ENCODE measurements at regions not wholly inside any gene's neighbourhood (a gene's known extent, or its start where the extent isn't known, plus 50 kb on each side); places are given as distances from the start of the nearest gene placed in this dataset.

- intact Hi-C loops (cut with DNase I, micrococcal nuclease), result no loop called here
- no peaks in the 10 kb centered on the region for H3K27me3 Mint-ChIP-seq
- ATAC-seq (no peak), DNase-seq (no peak)
- peaks cover 4% of the 10 kb centered on the region for H3K9me3 Mint-ChIP-seq (ENCODE audit: low read depth)
- ChIA-PET CTCF (no interaction called here), POLR2A (no interaction called here)
- no peaks in the 10 kb centered on the region for H3K4me1 Mint-ChIP-seq
- H3K4me3 Mint-ChIP-seq, result no peak overlapping the region
- no peak overlapping the region for H3K27ac Mint-ChIP-seq
- no peaks in the 10 kb centered on the region for H3K36me3 Mint-ChIP-seq (ENCODE audit: low read depth)
Measured at GRCh38 chr10:3406556-3406955, 234.0 kb upstream of the PITRM1 start.

GRCh38 chr10:3404381-3404780, 231.8 kb upstream of the PITRM1 start:
- no peak for DNase-seq
- no peaks in the 10 kb centered on the region for H3K4me1 Mint-ChIP-seq
- no peaks in the 10 kb centered on the region for H3K36me3 Mint-ChIP-seq (ENCODE audit: low read depth)
- no peak overlapping the region for H3K4me3 Mint-ChIP-seq
- intact Hi-C loops (cut with DNase I, micrococcal nuclease), result no loop called here
- H3K27me3 Mint-ChIP-seq, result no peaks in the 10 kb centered on the region
- CTCF ChIA-PET, result no interaction called here
- POLR2A ChIA-PET, result interaction anchor here (0.5 kb wide), 1 partner anchor 23 kb away, joined by 4 read pairs; no protein-coding TSS in a partner anchor
- H3K27ac Mint-ChIP-seq, result no peak overlapping the region
- no peak for ATAC-seq
- H3K9me3 Mint-ChIP-seq (ENCODE audit: low read depth), result no peaks in the 10 kb centered on the region

GRCh38 chr10:3402187-3402751, 229.7 kb upstream of the PITRM1 start:
- intact Hi-C loops (cut with DNase I, micrococcal nuclease), result no loop called here
- POLR2A ChIA-PET, result no interaction called here
- Mint-ChIP-seq H3K4me3 (no peak overlapping the region), H3K4me1 (no peaks in the 10 kb centered on the region), H3K27ac (no peak overlapping the region), H3K36me3 (ENCODE audit: low read depth) (no peaks in the 10 kb centered on the region), H3K27me3 (peaks cover 5% of the 10 kb centered on the region), H3K9me3 (ENCODE audit: low read depth) (no peaks in the 10 kb centered on the region)
- CTCF ChIA-PET, result interaction anchor here (1.5 kb wide), 1 partner anchor 1414 kb away, joined by 5 read pairs; no protein-coding TSS in a partner anchor
- no peak for ATAC-seq
- DNase-seq, result no peak

- no peak overlapping the region for H3K27ac Mint-ChIP-seq
- ATAC-seq, result no peak
- ChIA-PET CTCF (interaction anchor here (1.5 kb wide), 1 partner anchor 1415 kb away, joined by 5 read pairs; no protein-coding TSS in a partner anchor), POLR2A (no interaction called here)
- DNase-seq, result no peak
- no peaks in the 10 kb centered on the region for H3K36me3 Mint-ChIP-seq (ENCODE audit: low read depth)
- peaks cover 5% of the 10 kb centered on the region for H3K27me3 Mint-ChIP-seq
- intact Hi-C loops (cut with DNase I, micrococcal nuclease), result no loop called here
- H3K9me3 Mint-ChIP-seq (ENCODE audit: low read depth), result no peaks in the 10 kb centered on the region
- no peak overlapping the region for H3K4me3 Mint-ChIP-seq
- peaks cover 2% of the 10 kb centered on the region for H3K4me1 Mint-ChIP-seq
Measured at GRCh38 chr10:3401491-3401938, 228.9 kb upstream of the PITRM1 start.

- intact Hi-C loops (cut with DNase I, micrococcal nuclease), result no loop called here
- ATAC-seq, result no peak
- peaks cover 5% of the 10 kb centered on the region for H3K27me3 Mint-ChIP-seq
- H3K4me3 Mint-ChIP-seq, result no peak overlapping the region
- H3K9me3 Mint-ChIP-seq (ENCODE audit: low read depth), result no peaks in the 10 kb centered on the region
- no peak overlapping the region for H3K27ac Mint-ChIP-seq
- H3K4me1 Mint-ChIP-seq, result peaks cover 2% of the 10 kb centered on the region
- ChIA-PET CTCF (no interaction called here), POLR2A (no interaction called here)
- no peak for DNase-seq
- H3K36me3 Mint-ChIP-seq (ENCODE audit: low read depth), result no peaks in the 10 kb centered on the region
Measured at GRCh38 chr10:3400348-3400747, 227.8 kb upstream of the PITRM1 start.

- Mint-ChIP-seq H3K27me3 (peaks cover 5% of the 10 kb centered on the region), H3K27ac (no peak overlapping the region), H3K9me3 (ENCODE audit: low read depth) (peaks cover under 1% of the 10 kb centered on the region), H3K36me3 (ENCODE audit: low read depth) (no peaks in the 10 kb centered on the region), H3K4me3 (no peak overlapping the region), H3K4me1 (peaks cover 2% of the 10 kb centered on the region)
- POLR2A ChIA-PET, result no interaction called here
- ATAC-seq, result no peak
- intact Hi-C loops (cut with DNase I, micrococcal nuclease), result no loop called here
- CTCF ChIA-PET, result interaction anchor here (0.6 kb wide), 1 partner anchor 1521 kb away, joined by 3 read pairs; no protein-coding TSS in a partner anchor
- no peak for DNase-seq
Measured at GRCh38 chr10:3399756-3400155, 227.2 kb upstream of the PITRM1 start.

GRCh38 chr10:3398825-3399646, 226.5 kb upstream of the PITRM1 start:
- peaks cover 5% of the 10 kb centered on the region for H3K9me3 Mint-ChIP-seq (ENCODE audit: low read depth)
- intact Hi-C loops (cut with DNase I, micrococcal nuclease), result no loop called here
- ATAC-seq, result no peak
- peaks cover 5% of the 10 kb centered on the region for H3K27me3 Mint-ChIP-seq
- POLR2A ChIA-PET, result no interaction called here
- peaks cover 4% of the 10 kb centered on the region for H3K4me1 Mint-ChIP-seq
- H3K27ac Mint-ChIP-seq, result no peak overlapping the region
- no peak overlapping the region for H3K4me3 Mint-ChIP-seq
- CTCF ChIA-PET, result interaction anchor here (0.6 kb wide), 1 partner anchor 1520 kb away, joined by 3 read pairs; no protein-coding TSS in a partner anchor
- no peak for DNase-seq
- H3K36me3 Mint-ChIP-seq (ENCODE audit: low read depth), result no peaks in the 10 kb centered on the region

- H3K27me3 Mint-ChIP-seq, result peaks cover 5% of the 10 kb centered on the region
- no peaks in the 10 kb centered on the region for H3K36me3 Mint-ChIP-seq (ENCODE audit: low read depth)
- intact Hi-C loops (cut with DNase I, micrococcal nuclease), result no loop called here
- no peak overlapping the region for H3K4me3 Mint-ChIP-seq
- ATAC-seq (no peak), DNase-seq (no peak)
- H3K9me3 Mint-ChIP-seq (ENCODE audit: low read depth), result peaks cover 5% of the 10 kb centered on the region
- ChIA-PET CTCF (no interaction called here), POLR2A (no interaction called here)
- H3K27ac Mint-ChIP-seq, result no peak overlapping the region
- H3K4me1 Mint-ChIP-seq, result peaks cover 4% of the 10 kb centered on the region
Measured at GRCh38 chr10:3397846-3398245, 225.3 kb upstream of the PITRM1 start.

- ChIA-PET POLR2A (no interaction called here), CTCF (no interaction called here)
- no peaks in the 10 kb centered on the region for H3K36me3 Mint-ChIP-seq (ENCODE audit: low read depth)
- H3K27ac Mint-ChIP-seq, result no peak overlapping the region
- peaks cover 5% of the 10 kb centered on the region for H3K9me3 Mint-ChIP-seq (ENCODE audit: low read depth)
- peaks cover 4% of the 10 kb centered on the region for H3K4me1 Mint-ChIP-seq
- H3K27me3 Mint-ChIP-seq, result peaks cover 5% of the 10 kb centered on the region
- no peak overlapping the region for H3K4me3 Mint-ChIP-seq
- peak; percentile 26 for ATAC-seq
- intact Hi-C loops (cut with DNase I, micrococcal nuclease), result no loop called here
- no peak for DNase-seq
Measured at GRCh38 chr10:3397231-3397630, 224.6 kb upstream of the PITRM1 start.

- ATAC-seq, result no peak
- DNase-seq, result no peak
- Mint-ChIP-seq H3K36me3 (ENCODE audit: low read depth) (no peaks in the 10 kb centered on the region), H3K4me3 (no peak overlapping the region), H3K9me3 (ENCODE audit: low read depth) (peaks cover 5% of the 10 kb centered on the region), H3K27me3 (peaks cover 5% of the 10 kb centered on the region), H3K27ac (no peak overlapping the region), H3K4me1 (peaks cover 4% of the 10 kb centered on the region)
- ChIA-PET CTCF (interaction anchor here (1.4 kb wide), 1 partner anchor 10 kb away, joined by 5 read pairs; no protein-coding TSS in a partner anchor), POLR2A (no interaction called here)
- intact Hi-C loops (cut with DNase I, micrococcal nuclease), result no loop called here
Measured at GRCh38 chr10:3396116-3396515, 223.5 kb upstream of the PITRM1 start.

GRCh38 chr10:3395458-3395861, 222.9 kb upstream of the PITRM1 start:
- intact Hi-C loops (cut with DNase I, micrococcal nuclease), result no loop called here
- no peak for DNase-seq
- Mint-ChIP-seq H3K4me3 (no peak overlapping the region), H3K36me3 (ENCODE audit: low read depth) (no peaks in the 10 kb centered on the region), H3K4me1 (peaks cover 4% of the 10 kb centered on the region), H3K9me3 (ENCODE audit: low read depth) (peaks cover 5% of the 10 kb centered on the region), H3K27me3 (peaks cover 7% of the 10 kb centered on the region), H3K27ac (no peak overlapping the region)
- ChIA-PET POLR2A (no interaction called here), CTCF (interaction anchor here (1.4 kb wide), 1 partner anchor 9 kb away, joined by 5 read pairs; no protein-coding TSS in a partner anchor)
- no peak for ATAC-seq

- Mint-ChIP-seq H3K4me3 (no peak overlapping the region), H3K27ac (no peak overlapping the region), H3K36me3 (ENCODE audit: low read depth) (no peaks in the 10 kb centered on the region), H3K27me3 (peaks cover 7% of the 10 kb centered on the region), H3K4me1 (peaks cover 4% of the 10 kb centered on the region), H3K9me3 (ENCODE audit: low read depth) (peaks cover 5% of the 10 kb centered on the region)
- intact Hi-C loops (cut with DNase I, micrococcal nuclease), result no loop called here
- ATAC-seq, result no peak
- DNase-seq, result no peak
- POLR2A ChIA-PET, result no interaction called here
- CTCF ChIA-PET, result interaction anchor here (1.4 kb wide), 1 partner anchor 9 kb away, joined by 5 read pairs; no protein-coding TSS in a partner anchor
Measured at GRCh38 chr10:3395041-3395440, 222.5 kb upstream of the PITRM1 start.

Data from activated CD4-positive, alpha-beta T cell treated with anti-CD3 and anti-CD28 coated beads for 36 hours (primary cell).